Lung (tissue), 11 donors: ENCODE measurements at regions not wholly inside any gene's neighbourhood (a gene's known extent, or its start where the extent isn't known, plus 50 kb on each side); places are given as distances from the start of the nearest gene placed in this dataset.

Experiments used
- ATAC-seq: fragments of 200-7000 bp; cut with Tn5 transposase; one replicate; pipeline ENCODE4 v1.9.1; 2020; ENCODE audit warnings: moderate number of reproducible peaks; ENCODE audit not compliant: insufficient read depth, low FRiP score
- DNase-seq, 3 donors: peaks; one replicate each; pipeline ENCODE4 v3.0.0-alpha.2; 2013 to 2017
- H3K27ac ChIP-seq, 2 donors: one replicate each; pipeline ENCODE4 v1.5.1; 2013; ENCODE audit warnings: mild to moderate bottlenecking in 2 of 2, moderate library complexity in 2 of 2, control low read depth in 1 of 2, inconsistent platforms in 1 of 2, low read depth in 1 of 2, low read length in 1 of 2
- H3K27me3 ChIP-seq, 3 donors: one replicate each; pipeline ENCODE4 v1.5.1; 2013; ENCODE audit warnings: low read length in 2 of 3; ENCODE audit not compliant: control insufficient read depth in 3 of 3, insufficient read depth in 3 of 3
- H3K36me3 ChIP-seq, 4 donors: one replicate each; pipeline ENCODE4 v1.5.1; 2013; ENCODE audit warnings: low read length in 4 of 4, mild to moderate bottlenecking in 1 of 4, moderate library complexity in 1 of 4; ENCODE audit not compliant: control insufficient read depth in 4 of 4, insufficient read depth in 4 of 4
- H3K4me1 ChIP-seq, 5 donors: one replicate each; pipeline ENCODE4 v1.5.1; 2013; ENCODE audit warnings: low read length in 5 of 5, mild to moderate bottlenecking in 2 of 5, moderate library complexity in 1 of 5; ENCODE audit not compliant: control insufficient read depth in 5 of 5, insufficient read depth in 5 of 5
- H3K4me3 ChIP-seq: one replicate; pipeline ENCODE4 v1.5.1; 2013; ENCODE audit warnings: mild to moderate bottlenecking, control low read depth, moderate library complexity
- H3K9ac ChIP-seq, 2 donors: one replicate each; pipeline ENCODE4 v1.5.1; 2013; ENCODE audit warnings: low read length in 2 of 2, control low read depth in 1 of 2; ENCODE audit not compliant: insufficient read depth in 1 of 2
- H3K9me3 ChIP-seq, 4 donors: one replicate each; pipeline ENCODE4 v1.5.1; 2013; ENCODE audit warnings: low read length in 3 of 4, mild to moderate bottlenecking in 1 of 4, moderate library complexity in 1 of 4; ENCODE audit not compliant: control insufficient read depth in 4 of 4, insufficient read depth in 3 of 4
- CTCF ChIP-seq: IDR thresholded peaks from 2 replicates; pipeline ENCODE4 v1.5.1; 2012; ENCODE audit warnings: mild to moderate bottlenecking; ENCODE audit errors: control extremely low read depth, extremely low read depth
- WGBS, 2 donors: extraction: QIAGEN DNeasy Blood & Tissue Kit; methylation state at CpG; one replicate each; pipeline ENCODE4 v1.1.7; 2013; 5-methylcytosine and 5-hydroxymethylcytosine counted together
- donor health status: control.
- donor health status: control.
- donor health status: Bipolar disorder and iron deficiency.
- donor health status: healthy.
- donor health status: DM: yes; HTN: yes; CAD: no.

- ATAC-seq (no peak), DNase-seq (no peak)
- no peak overlapping the region for H3K4me3 ChIP-seq
- H3K27me3 ChIP-seq = no peaks in the 10 kb centered on the region
- WGBS, 2 donors = 71 to 89% methylated on average over 2 of the region's 2 CpGs
- no peak overlapping the region for H3K27ac ChIP-seq
- peaks cover 0 to 7% (median under 1%) of the 10 kb centered on the region in 4 donors for H3K9me3 ChIP-seq
- H3K36me3 ChIP-seq = no peaks in the 10 kb centered on the region
- H3K4me1 ChIP-seq = peaks cover 0 to 3% (median 0%) of the 10 kb centered on the region in 5 donors
- no peak for TF ChIP-seq CTCF
- no peak overlapping the region for H3K9ac ChIP-seq
Observed at GRCh38 chr20:40600441-40601219, 88.4 kb downstream of the MAFB start.

- Histone ChIP-seq H3K27me3 (no peaks in the 10 kb centered on the region), H3K4me1 (peaks cover 0 to 3% (median 0%) of the 10 kb centered on the region in 5 donors), H3K36me3 (no peaks in the 10 kb centered on the region), H3K9me3 (peaks cover 0 to 7% (median under 1%) of the 10 kb centered on the region in 4 donors), H3K27ac (no peak overlapping the region), H3K4me3 (no peak overlapping the region), H3K9ac (no peak overlapping the region)
- no peak for TF ChIP-seq CTCF
- DNase-seq (no peak), ATAC-seq (no peak)
- 87 to 94% methylated on average over 3 of the region's 3 CpGs for WGBS, 2 donors
Observed at GRCh38 chr20:40599987-40600386, 89.0 kb downstream of the MAFB start.

GRCh38 chr20:40592941-40593340 lies 96.1 kb downstream of the MAFB start:
- WGBS, 2 donors = 83 to 96% methylated on average over 1 of the region's 1 CpG
- Histone ChIP-seq H3K27ac (no peak overlapping the region), H3K4me3 (no peak overlapping the region), H3K27me3 (no peaks in the 10 kb centered on the region), H3K36me3 (no peaks in the 10 kb centered on the region), H3K9ac (no peak overlapping the region), H3K4me1 (no peaks in the 10 kb centered on the region), H3K9me3 (peaks cover 0 to 3% (median 1%) of the 10 kb centered on the region in 4 donors)
- no peak for TF ChIP-seq CTCF
- DNase-seq (no peak), ATAC-seq (no peak)
